AG09319 (cell line): ENCODE measurements at regions not wholly inside any gene's neighbourhood (a gene's known extent, or its start where the extent isn't known, plus 50 kb on each side); places are given as distances from the start of the nearest gene placed in this dataset.

Experiments
- DNase-seq: peaks from one replicate; pipeline ENCODE4 v3.0.0-alpha.2; 2010; ENCODE audit warnings: low read depth; ENCODE audit errors: extremely low read depth
- CTCF ChIP-seq: IDR thresholded peaks from 2 replicates; pipeline ENCODE4 v1.5.1; 2011; ENCODE audit warnings: low read depth, mild to moderate bottlenecking, inconsistent platforms, low read length, moderate library complexity

DNA sequence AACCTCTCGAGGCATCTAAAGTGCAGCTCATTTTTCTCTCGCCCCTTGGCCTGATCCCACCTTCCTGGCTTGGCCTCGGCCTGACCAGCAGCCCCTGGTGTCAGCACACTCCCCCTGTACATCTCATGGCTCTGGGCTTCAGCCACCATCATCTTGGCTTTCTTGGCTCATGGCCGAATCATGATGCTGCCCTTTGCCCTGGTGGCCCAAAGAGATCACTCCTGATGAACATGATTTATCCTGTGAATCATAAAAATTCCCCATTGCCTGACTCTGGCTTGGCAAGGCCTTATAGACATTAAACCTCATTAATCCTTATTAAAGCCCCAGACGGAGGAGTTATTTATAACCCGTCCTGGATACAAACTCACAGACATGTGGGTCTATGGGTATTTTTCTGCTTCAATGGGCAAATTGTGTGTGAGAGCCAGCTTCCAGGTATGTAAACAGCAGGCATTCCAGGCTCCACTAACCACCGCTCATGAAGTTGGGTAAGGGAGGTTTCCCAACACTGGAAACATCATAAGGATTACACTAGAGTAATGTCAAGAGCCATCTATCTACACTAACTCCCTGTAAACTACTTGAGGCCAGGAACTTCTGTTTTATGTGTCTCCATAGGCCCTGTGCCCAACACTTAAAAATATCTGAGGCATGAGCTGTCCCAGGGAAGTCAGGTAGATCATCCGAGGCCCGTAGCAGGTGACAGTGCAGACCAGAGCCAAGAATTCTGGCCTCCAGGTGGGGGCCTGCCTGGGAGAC is 171.2 kb downstream of the TTC8 start:
- TF ChIP-seq CTCF: no peak; the same call in 1 of the 2 replicates
- peak; percentile 95 for DNase-seq

DNA sequence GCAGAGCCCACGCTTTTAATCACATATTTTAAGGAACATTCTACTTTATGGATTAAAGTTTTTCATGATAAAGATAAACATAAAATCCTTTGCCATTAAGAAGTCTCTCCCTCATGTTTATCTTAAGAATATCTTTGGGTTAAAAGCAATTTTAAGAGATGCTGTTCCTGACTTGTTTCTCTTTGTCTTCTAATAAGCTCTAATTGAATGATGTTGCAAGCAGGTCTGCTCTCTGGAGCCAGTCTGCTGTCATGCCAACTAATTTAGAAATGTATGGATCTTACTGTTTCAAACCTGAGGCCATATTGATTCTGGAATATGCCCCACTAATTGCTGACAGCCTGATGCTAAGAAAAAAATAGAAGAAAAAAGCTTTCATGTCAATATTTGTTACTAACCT is 173.6 kb downstream of the TTC8 start:
- TF ChIP-seq CTCF: no peak
- DNase-seq: no peak

DNA sequence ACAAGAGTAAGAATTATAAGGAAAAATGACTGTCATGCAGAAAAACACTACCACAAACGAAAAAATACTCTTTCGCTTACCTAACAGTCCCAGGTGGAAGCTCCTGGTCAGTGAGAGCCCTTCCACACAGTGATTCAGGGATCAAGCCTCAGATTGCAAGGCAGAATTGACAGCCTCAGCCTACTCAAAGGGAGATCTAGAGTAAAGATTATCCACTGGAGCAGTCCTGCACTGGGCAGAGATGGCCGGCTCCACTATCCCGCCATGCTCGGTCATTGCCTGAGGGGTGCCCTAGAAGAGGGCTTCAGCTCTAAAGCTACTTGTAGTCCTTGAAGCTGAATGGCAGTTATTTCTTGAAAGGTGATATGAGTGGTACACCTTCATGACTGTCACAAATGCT is 174.7 kb downstream of the TTC8 start:
- DNase-seq: no peak
- TF ChIP-seq CTCF: no peak

- TF ChIP-seq CTCF: no peak
- DNase-seq: peak; percentile 99
Observed at GRCh38 chr14:89000007-89000942, 175.8 kb downstream of the TTC8 start.

GRCh38 chr14:89004166-89004565 is 179.7 kb downstream of the TTC8 start:
- no peak for DNase-seq
- no peak for TF ChIP-seq CTCF

GRCh38 chr14:89007906-89008305 is 183.5 kb downstream of the TTC8 start:
- no peak for TF ChIP-seq CTCF
- no peak for DNase-seq
